Peyer's patch (tissue), 4 donors: ENCODE measurements at regions not wholly inside any gene's neighbourhood (a gene's known extent, or its start where the extent isn't known, plus 50 kb on each side); places are given as distances from the start of the nearest gene placed in this dataset.

ENCODE experiments used
- POLR2A ChIP-seq, 2 donors: fragments of 450-650 bp; IDR thresholded peaks; one replicate each; pipeline ENCODE4 v1.5.1; 2017; ENCODE audit warnings: antibody characterized with exemption in 2 of 2, mild to moderate bottlenecking in 2 of 2, moderate library complexity in 2 of 2
- TF ChIP-seq, protein P1 (sequence below), 6 experiments: fragments of 450-650 bp in 4 of 6; fragments of 200-600 bp in 2 of 6; sonication (generic) in 1 of 6; IDR thresholded peaks; one replicate each; pipeline ENCODE4 v1.5.1; 2017 to 2019; ENCODE audit warnings: antibody characterized with exemption in 6 of 6, mild to moderate bottlenecking in 3 of 6, moderate library complexity in 1 of 6

DNA sequence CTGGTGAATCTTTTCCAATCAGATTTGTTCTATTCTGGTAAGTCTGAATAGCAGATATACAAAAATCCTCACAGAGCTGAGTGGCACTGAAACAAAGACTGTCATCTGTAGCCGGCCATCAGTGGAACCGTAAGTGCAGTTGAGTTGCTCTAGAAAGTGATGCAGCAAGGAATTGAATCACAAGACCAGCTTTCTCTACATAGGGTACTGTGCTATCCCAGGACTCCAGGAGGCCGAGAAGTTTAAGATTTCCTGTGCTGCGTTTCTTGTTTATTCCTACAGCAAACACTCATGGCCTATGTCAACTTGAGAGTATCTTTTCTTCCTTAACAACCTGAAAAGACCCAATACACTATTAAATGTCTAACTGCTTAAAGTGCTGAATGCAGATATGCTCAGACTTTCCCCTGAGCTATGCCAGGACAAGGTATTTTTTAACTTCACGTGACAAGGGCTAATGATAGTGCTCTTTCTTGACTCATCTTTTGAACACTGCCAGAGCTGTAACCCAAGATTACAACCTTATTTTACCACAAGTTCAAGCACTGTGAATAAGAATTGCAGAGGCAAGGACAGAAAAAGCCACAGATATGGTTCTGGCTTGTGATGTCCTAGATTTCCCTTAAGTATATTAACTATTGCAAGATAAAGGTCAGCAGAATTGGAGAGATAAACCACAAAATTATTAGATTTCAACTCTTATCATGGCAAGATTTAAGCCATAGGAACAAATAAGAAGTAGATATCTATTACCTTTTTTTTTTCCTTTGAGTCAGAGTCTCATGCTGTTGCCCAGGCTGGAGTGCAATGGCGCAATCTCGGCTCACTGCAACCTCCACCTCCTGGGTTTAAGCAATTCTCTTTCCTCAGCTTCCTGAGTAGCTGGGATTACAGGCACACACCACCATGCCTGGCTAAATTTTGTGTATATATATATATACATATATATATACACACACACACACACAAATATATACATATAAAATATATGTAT lies 71.6 kb downstream of the GJA1 start:
- TF ChIP-seq, protein P1, sequence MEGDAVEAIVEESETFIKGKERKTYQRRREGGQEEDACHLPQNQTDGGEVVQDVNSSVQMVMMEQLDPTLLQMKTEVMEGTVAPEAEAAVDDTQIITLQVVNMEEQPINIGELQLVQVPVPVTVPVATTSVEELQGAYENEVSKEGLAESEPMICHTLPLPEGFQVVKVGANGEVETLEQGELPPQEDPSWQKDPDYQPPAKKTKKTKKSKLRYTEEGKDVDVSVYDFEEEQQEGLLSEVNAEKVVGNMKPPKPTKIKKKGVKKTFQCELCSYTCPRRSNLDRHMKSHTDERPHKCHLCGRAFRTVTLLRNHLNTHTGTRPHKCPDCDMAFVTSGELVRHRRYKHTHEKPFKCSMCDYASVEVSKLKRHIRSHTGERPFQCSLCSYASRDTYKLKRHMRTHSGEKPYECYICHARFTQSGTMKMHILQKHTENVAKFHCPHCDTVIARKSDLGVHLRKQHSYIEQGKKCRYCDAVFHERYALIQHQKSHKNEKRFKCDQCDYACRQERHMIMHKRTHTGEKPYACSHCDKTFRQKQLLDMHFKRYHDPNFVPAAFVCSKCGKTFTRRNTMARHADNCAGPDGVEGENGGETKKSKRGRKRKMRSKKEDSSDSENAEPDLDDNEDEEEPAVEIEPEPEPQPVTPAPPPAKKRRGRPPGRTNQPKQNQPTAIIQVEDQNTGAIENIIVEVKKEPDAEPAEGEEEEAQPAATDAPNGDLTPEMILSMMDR (IDR thresholded peaks at IDR 0.05) = no peak
- no peak for TF ChIP-seq POLR2A (IDR thresholded peaks at IDR 0.05)
